ENCODE measurements at regions not wholly inside any gene's neighbourhood (a gene's known extent, or its start where the extent isn't known, plus 50 kb on each side); places are given as distances from the start of the nearest gene placed in this dataset.

GRCh38 chr2:52390651-52391050 lies 1358.7 kb upstream of the NRXN1 start:
- no peak for TF ChIP-seq EP300 (IDR thresholded peaks at IDR 0.05)
- TF ChIP-seq POLR2A (IDR thresholded peaks at IDR 0.05): no peak
- TF ChIP-seq, protein P1, sequence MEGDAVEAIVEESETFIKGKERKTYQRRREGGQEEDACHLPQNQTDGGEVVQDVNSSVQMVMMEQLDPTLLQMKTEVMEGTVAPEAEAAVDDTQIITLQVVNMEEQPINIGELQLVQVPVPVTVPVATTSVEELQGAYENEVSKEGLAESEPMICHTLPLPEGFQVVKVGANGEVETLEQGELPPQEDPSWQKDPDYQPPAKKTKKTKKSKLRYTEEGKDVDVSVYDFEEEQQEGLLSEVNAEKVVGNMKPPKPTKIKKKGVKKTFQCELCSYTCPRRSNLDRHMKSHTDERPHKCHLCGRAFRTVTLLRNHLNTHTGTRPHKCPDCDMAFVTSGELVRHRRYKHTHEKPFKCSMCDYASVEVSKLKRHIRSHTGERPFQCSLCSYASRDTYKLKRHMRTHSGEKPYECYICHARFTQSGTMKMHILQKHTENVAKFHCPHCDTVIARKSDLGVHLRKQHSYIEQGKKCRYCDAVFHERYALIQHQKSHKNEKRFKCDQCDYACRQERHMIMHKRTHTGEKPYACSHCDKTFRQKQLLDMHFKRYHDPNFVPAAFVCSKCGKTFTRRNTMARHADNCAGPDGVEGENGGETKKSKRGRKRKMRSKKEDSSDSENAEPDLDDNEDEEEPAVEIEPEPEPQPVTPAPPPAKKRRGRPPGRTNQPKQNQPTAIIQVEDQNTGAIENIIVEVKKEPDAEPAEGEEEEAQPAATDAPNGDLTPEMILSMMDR (IDR thresholded peaks at IDR 0.05): no peak
